ENCODE measurements at regions not wholly inside any gene's neighbourhood (a gene's known extent, or its start where the extent isn't known, plus 50 kb on each side); places are given as distances from the start of the nearest gene placed in this dataset.

- TF ChIP-seq CTCF (IDR thresholded peaks at IDR 0.05) (no peak), POLR2A (IDR thresholded peaks at IDR 0.05) (no peak)
These were observed 932.7 kb downstream of the TFAP2A start for GRCh38 chr6:9482030-9482738.
